PC-9 (cell line): ENCODE measurements at regions not wholly inside any gene's neighbourhood (a gene's known extent, or its start where the extent isn't known, plus 50 kb on each side); places are given as distances from the start of the nearest gene placed in this dataset.

Source experiments
- EZH2 ChIP-seq: fragments of 200-600 bp; sonication (generic); IDR thresholded peaks from 2 replicates; pipeline ENCODE4 v1.8.0; 2017; ENCODE audit warnings: antibody characterized with exemption, low read depth
- TF ChIP-seq, protein P1 (sequence below): fragments of 200-600 bp; sonication (generic); conservative IDR thresholded peaks from 2 replicates; pipeline ENCODE4 v1.6.1; 2017; ENCODE audit warnings: mixed run types, antibody characterized with exemption, mild to moderate bottlenecking, moderate library complexity

DNA sequence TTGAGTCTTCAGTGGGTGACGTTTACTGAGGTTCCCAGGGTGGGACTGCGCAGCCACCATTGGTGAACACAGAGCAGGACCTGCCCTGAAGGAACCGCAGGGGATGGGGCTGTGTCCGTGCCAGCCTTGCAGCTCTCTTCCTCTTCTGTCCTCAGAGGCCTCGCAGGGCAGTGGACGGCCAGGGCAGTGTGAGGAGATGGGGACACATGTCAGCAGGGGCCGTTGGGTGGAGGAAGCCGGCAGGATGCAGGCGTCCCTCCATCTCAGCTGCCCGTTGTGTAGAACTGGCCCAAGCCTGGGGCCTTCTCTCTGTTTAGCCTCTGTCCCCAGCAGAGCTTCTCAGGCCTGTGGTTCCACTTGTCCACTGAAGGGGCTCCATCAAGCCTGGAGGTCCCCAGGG, 53.6 kb upstream of the SMOC2 start:
- TF ChIP-seq, protein P1, sequence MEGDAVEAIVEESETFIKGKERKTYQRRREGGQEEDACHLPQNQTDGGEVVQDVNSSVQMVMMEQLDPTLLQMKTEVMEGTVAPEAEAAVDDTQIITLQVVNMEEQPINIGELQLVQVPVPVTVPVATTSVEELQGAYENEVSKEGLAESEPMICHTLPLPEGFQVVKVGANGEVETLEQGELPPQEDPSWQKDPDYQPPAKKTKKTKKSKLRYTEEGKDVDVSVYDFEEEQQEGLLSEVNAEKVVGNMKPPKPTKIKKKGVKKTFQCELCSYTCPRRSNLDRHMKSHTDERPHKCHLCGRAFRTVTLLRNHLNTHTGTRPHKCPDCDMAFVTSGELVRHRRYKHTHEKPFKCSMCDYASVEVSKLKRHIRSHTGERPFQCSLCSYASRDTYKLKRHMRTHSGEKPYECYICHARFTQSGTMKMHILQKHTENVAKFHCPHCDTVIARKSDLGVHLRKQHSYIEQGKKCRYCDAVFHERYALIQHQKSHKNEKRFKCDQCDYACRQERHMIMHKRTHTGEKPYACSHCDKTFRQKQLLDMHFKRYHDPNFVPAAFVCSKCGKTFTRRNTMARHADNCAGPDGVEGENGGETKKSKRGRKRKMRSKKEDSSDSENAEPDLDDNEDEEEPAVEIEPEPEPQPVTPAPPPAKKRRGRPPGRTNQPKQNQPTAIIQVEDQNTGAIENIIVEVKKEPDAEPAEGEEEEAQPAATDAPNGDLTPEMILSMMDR, result no peak
- TF ChIP-seq EZH2, result no peak
